ENCODE measurements at regions not wholly inside any gene's neighbourhood (a gene's known extent, or its start where the extent isn't known, plus 50 kb on each side); places are given as distances from the start of the nearest gene placed in this dataset.

- H3K36me3 ChIP-seq (ENCODE audit: control insufficient read depth, insufficient read depth, low read length): no peaks in the 10 kb centered on the region
- under 1% methylated on average over 17 of the region's 20 CpGs for WGBS (ENCODE audit: insufficient coverage)
- H3K4me3 ChIP-seq (ENCODE audit: low read length): peak overlapping the region; percentile 79
- DNase-seq: peak; percentile 15 to 59
- H3K27ac ChIP-seq (ENCODE audit: low read length): peak overlapping the region; percentile 53
- intact Hi-C loops (cut with micrococcal nuclease): no loop called here
- H3K27me3 ChIP-seq (ENCODE audit: control insufficient read depth, insufficient read depth, low read length): no peaks in the 10 kb centered on the region
- H3K9me3 ChIP-seq (ENCODE audit: control insufficient read depth, insufficient read depth, low read length): no peaks in the 10 kb centered on the region
- Mint-ChIP-seq H3K4me1 (peaks cover 7 to 19% of the 10 kb centered on the region in 2 donors), H3K36me3 (no peaks in the 10 kb centered on the region), H3K4me3 (peak overlapping the region; percentile 91), H3K27ac (peak overlapping the region; percentile 22 to 89), H3K9me3 (no peaks in the 10 kb centered on the region), H3K27me3 (ENCODE audit: low read depth in 2 of 2) (no peaks in the 10 kb centered on the region)
- peaks cover 10% of the 10 kb centered on the region for H3K4me1 ChIP-seq (ENCODE audit: control insufficient read depth, insufficient read depth, low read length)
- TF ChIP-seq CTCF (IDR thresholded peaks at IDR 0.05): peak; percentile 21
- ATAC-seq: peak; percentile 54 to 73 (median 56)
These were observed 190.5 kb downstream of the RRAGB start for GRCh38 chrX:55907968-55908607.

- peak overlapping the region; percentile 91 for H3K4me3 Mint-ChIP-seq
- no peaks in the 10 kb centered on the region for H3K9me3 Mint-ChIP-seq
- WGBS (ENCODE audit: insufficient coverage): 0% methylated on average over 7 of the region's 19 CpGs
- no peak for TF ChIP-seq CTCF (IDR thresholded peaks at IDR 0.05)
- DNase-seq (peak in 1 of 2 donors; percentile 28), ATAC-seq (peak in 2 of 3 donors; percentile 42 to 63)
- H3K4me1 ChIP-seq (ENCODE audit: control insufficient read depth, insufficient read depth, low read length): peaks cover 10% of the 10 kb centered on the region
- H3K4me1 Mint-ChIP-seq: peaks cover 7 to 19% of the 10 kb centered on the region in 2 donors
- peak overlapping the region; percentile 79 for H3K4me3 ChIP-seq (ENCODE audit: low read length)
- H3K36me3 ChIP-seq (ENCODE audit: control insufficient read depth, insufficient read depth, low read length): no peaks in the 10 kb centered on the region
- H3K27ac Mint-ChIP-seq: peak overlapping the region in 1 of 2 donors; percentile 89
- H3K27me3 Mint-ChIP-seq (ENCODE audit: low read depth in 2 of 2): no peaks in the 10 kb centered on the region
- H3K36me3 Mint-ChIP-seq: no peaks in the 10 kb centered on the region
- H3K27me3 ChIP-seq (ENCODE audit: control insufficient read depth, insufficient read depth, low read length): no peaks in the 10 kb centered on the region
- no peaks in the 10 kb centered on the region for H3K9me3 ChIP-seq (ENCODE audit: control insufficient read depth, insufficient read depth, low read length)
- H3K27ac ChIP-seq (ENCODE audit: low read length): peak overlapping the region; percentile 53
- intact Hi-C loops (cut with micrococcal nuclease): no loop called here
These were observed 191.2 kb downstream of the RRAGB start for GRCh38 chrX:55908661-55909212.

- Histone ChIP-seq H3K4me1 (ENCODE audit: control insufficient read depth, insufficient read depth, low read length) (no peaks in the 10 kb centered on the region), H3K27ac (ENCODE audit: low read length) (no peak overlapping the region), H3K36me3 (ENCODE audit: control insufficient read depth, insufficient read depth, low read length) (no peaks in the 10 kb centered on the region), H3K27me3 (ENCODE audit: control insufficient read depth, insufficient read depth, low read length) (no peaks in the 10 kb centered on the region), H3K9me3 (ENCODE audit: control insufficient read depth, insufficient read depth, low read length) (no peaks in the 10 kb centered on the region), H3K4me3 (ENCODE audit: low read length) (no peak overlapping the region)
- DNase-seq (no peak), ATAC-seq (no peak)
- no peak for TF ChIP-seq CTCF (IDR thresholded peaks at IDR 0.05)
- WGBS (ENCODE audit: insufficient coverage): 60% methylated on average over 12 of the region's 12 CpGs
- Mint-ChIP-seq H3K4me3 (no peak overlapping the region), H3K27me3 (ENCODE audit: low read depth in 2 of 2) (peaks cover 0 to 10% of the 10 kb centered on the region in 2 donors), H3K4me1 (no peaks in the 10 kb centered on the region), H3K36me3 (no peaks in the 10 kb centered on the region), H3K27ac (no peak overlapping the region), H3K9me3 (peaks cover 5 to 8% of the 10 kb centered on the region in 2 donors)
- intact Hi-C loops (cut with micrococcal nuclease): no loop called here
These were observed 202.0 kb downstream of the RRAGB start for GRCh38 chrX:55919367-55920221.

All from natural killer cell (primary cell).